Glutamatergic neuron (in vitro differentiated cells): ENCODE measurements at regions not wholly inside any gene's neighbourhood (a gene's known extent, or its start where the extent isn't known, plus 50 kb on each side); places are given as distances from the start of the nearest gene placed in this dataset.
"Not testable (repeated sequence)": the region's sequence is repeated elsewhere in the genome, so short reads cannot be mapped to it uniquely, and the experiment has no call there.

Source experiments
- DNase-seq: peaks from one replicate; pipeline ENCODE4 v3.0.0; 2022
- H3K27ac Mint-ChIP-seq: one replicate; pipeline ENCODE4 v1.8.0; 2020; ENCODE audit warnings: mild to moderate bottlenecking, mixed read lengths, inconsistent platforms; ENCODE audit not compliant: unreplicated experiment
- H3K27me3 Mint-ChIP-seq: one replicate; pipeline ENCODE4 v1.8.0; 2020; ENCODE audit warnings: mild to moderate bottlenecking, moderate library complexity, mixed read lengths, inconsistent platforms; ENCODE audit not compliant: unreplicated experiment
- H3K36me3 Mint-ChIP-seq: one replicate; pipeline ENCODE4 v1.8.0; 2020; ENCODE audit warnings: mild to moderate bottlenecking, mixed read lengths, inconsistent platforms; ENCODE audit not compliant: unreplicated experiment
- H3K4me1 Mint-ChIP-seq: one replicate; pipeline ENCODE4 v1.8.0; 2020; ENCODE audit warnings: mild to moderate bottlenecking, low read depth, mixed read lengths, inconsistent platforms; ENCODE audit not compliant: unreplicated experiment
- H3K4me3 Mint-ChIP-seq: one replicate; pipeline ENCODE4 v1.8.0; 2020; ENCODE audit warnings: mild to moderate bottlenecking, mixed read lengths, inconsistent platforms; ENCODE audit not compliant: unreplicated experiment
- H3K9me3 Mint-ChIP-seq: one replicate; pipeline ENCODE4 v1.8.0; 2020; ENCODE audit warnings: mild to moderate bottlenecking, moderate library complexity, mixed read lengths, inconsistent platforms; ENCODE audit not compliant: unreplicated experiment
- CTCF ChIP-seq: fragments of 200-600 bp; sonication (generic); IDR thresholded peaks from one replicate; pipeline ENCODE4 v1.5.0; 2021; ENCODE audit not compliant: partially characterized antibody, unreplicated experiment

- DNase-seq = no peak
- Mint-ChIP-seq H3K4me3 (no peak overlapping the region), H3K27ac (no peak overlapping the region), H3K27me3 (no peaks in the 10 kb centered on the region), H3K36me3 (peaks cover 5% of the 10 kb centered on the region), H3K4me1 (peaks cover 11% of the 10 kb centered on the region), H3K9me3 (no peaks in the 10 kb centered on the region)
- no peak for TF ChIP-seq CTCF
Observed at GRCh38 chr12:89875225-89875624, 166.6 kb upstream of the ATP2B1 start.

DNA sequence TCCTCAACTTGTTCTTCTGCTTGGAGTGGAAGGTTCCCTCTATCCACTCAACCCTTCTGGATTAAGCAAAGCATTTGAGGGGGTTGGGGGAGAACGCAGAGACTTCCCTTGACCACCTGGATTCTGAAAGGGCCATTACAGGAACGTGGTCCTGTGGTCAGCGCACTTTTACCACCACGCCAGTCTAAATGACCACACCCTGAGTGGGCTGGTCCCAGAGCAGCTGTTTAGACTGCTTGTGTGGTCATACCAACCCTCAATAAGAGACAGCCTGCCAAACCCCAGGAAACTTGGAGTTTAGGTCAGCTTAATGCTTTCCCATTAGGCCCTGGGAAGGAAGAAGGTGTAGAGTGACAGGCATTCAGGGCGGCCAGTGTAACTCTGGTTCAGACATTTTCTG, 165.5 kb upstream of the ATP2B1 start:
- Mint-ChIP-seq H3K36me3 (peaks cover 12% of the 10 kb centered on the region), H3K27ac (no peak overlapping the region), H3K4me3 (peak overlapping the region; percentile 7), H3K4me1 (peaks cover 11% of the 10 kb centered on the region), H3K27me3 (no peaks in the 10 kb centered on the region), H3K9me3 (no peaks in the 10 kb centered on the region)
- no peak for DNase-seq
- no peak for TF ChIP-seq CTCF

GRCh38 chr12:89873745-89874144, 165.1 kb upstream of the ATP2B1 start:
- peaks cover 11% of the 10 kb centered on the region for H3K4me1 Mint-ChIP-seq
- TF ChIP-seq CTCF = no peak
- DNase-seq = no peak
- no peak overlapping the region for H3K4me3 Mint-ChIP-seq
- H3K27me3 Mint-ChIP-seq = no peaks in the 10 kb centered on the region
- peak overlapping the region; percentile 4 for H3K27ac Mint-ChIP-seq
- peaks cover 12% of the 10 kb centered on the region for H3K36me3 Mint-ChIP-seq
- H3K9me3 Mint-ChIP-seq = no peaks in the 10 kb centered on the region

GRCh38 chr12:89872922-89873630, 164.4 kb upstream of the ATP2B1 start:
- no peak overlapping the region for H3K27ac Mint-ChIP-seq
- no peak for DNase-seq
- TF ChIP-seq CTCF = no peak
- no peaks in the 10 kb centered on the region for H3K9me3 Mint-ChIP-seq
- H3K4me3 Mint-ChIP-seq = no peak overlapping the region
- H3K4me1 Mint-ChIP-seq = peaks cover 11% of the 10 kb centered on the region
- no peaks in the 10 kb centered on the region for H3K27me3 Mint-ChIP-seq
- peaks cover 12% of the 10 kb centered on the region for H3K36me3 Mint-ChIP-seq

GRCh38 chr12:89870413-89871184, 162.0 kb upstream of the ATP2B1 start:
- H3K36me3 Mint-ChIP-seq = peaks cover 12% of the 10 kb centered on the region
- no peaks in the 10 kb centered on the region for H3K9me3 Mint-ChIP-seq
- H3K27me3 Mint-ChIP-seq = no peaks in the 10 kb centered on the region
- no peak overlapping the region for H3K27ac Mint-ChIP-seq
- H3K4me1 Mint-ChIP-seq = peaks cover 14% of the 10 kb centered on the region
- no peak for TF ChIP-seq CTCF
- H3K4me3 Mint-ChIP-seq = no peak overlapping the region
- no peak for DNase-seq

DNA sequence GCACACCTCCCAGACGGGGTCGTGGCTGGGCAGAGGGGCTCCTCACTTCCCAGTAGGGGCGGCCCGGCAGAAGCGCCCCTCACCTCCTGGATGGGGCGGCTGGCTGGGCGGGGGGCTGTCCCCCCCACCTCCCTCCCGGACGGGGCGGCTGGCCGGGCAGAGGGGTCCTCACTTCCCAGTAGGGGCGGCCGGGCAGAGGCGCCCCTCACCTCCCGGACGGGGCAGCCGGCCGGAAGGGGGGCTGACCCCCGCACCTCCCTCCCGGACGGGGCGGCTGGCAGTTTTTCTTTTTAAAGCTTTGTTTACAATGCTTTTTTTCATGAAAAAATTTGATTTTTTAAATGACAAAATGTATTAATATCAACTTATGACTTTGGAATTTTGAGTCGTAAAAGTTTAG, 159.0 kb upstream of the ATP2B1 start:
- Mint-ChIP-seq H3K4me1 (peaks cover 15% of the 10 kb centered on the region), H3K36me3 (peaks cover 12% of the 10 kb centered on the region)
- not testable (repeated sequence) for DNase-seq, H3K27ac Mint-ChIP-seq, H3K27me3 Mint-ChIP-seq, H3K4me3 Mint-ChIP-seq, H3K9me3 Mint-ChIP-seq
